ENCODE measurements at regions not wholly inside any gene's neighbourhood (a gene's known extent, or its start where the extent isn't known, plus 50 kb on each side); places are given as distances from the start of the nearest gene placed in this dataset.

DNA sequence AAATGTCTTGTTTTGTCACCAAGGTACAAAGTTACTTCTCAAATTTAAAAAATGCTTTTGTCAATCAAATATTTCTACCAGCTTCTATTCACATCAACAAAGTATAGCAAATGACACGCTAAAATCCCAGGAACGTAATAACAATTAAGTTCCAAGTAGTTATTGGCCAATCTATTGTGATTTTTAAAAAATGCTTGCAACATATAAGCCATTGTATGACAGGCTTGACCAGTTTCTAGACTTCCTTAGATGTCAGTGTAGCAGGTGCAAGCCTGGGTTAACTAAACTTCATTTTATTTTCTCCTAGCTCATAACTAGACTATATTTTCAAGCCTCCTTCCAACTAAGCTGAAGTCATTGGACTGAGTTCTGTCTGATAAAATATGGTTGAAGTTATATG lies 494.5 kb upstream of the PKN2 start:
- TF ChIP-seq, protein P1, sequence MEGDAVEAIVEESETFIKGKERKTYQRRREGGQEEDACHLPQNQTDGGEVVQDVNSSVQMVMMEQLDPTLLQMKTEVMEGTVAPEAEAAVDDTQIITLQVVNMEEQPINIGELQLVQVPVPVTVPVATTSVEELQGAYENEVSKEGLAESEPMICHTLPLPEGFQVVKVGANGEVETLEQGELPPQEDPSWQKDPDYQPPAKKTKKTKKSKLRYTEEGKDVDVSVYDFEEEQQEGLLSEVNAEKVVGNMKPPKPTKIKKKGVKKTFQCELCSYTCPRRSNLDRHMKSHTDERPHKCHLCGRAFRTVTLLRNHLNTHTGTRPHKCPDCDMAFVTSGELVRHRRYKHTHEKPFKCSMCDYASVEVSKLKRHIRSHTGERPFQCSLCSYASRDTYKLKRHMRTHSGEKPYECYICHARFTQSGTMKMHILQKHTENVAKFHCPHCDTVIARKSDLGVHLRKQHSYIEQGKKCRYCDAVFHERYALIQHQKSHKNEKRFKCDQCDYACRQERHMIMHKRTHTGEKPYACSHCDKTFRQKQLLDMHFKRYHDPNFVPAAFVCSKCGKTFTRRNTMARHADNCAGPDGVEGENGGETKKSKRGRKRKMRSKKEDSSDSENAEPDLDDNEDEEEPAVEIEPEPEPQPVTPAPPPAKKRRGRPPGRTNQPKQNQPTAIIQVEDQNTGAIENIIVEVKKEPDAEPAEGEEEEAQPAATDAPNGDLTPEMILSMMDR (IDR thresholded peaks at IDR 0.05; ENCODE audit: insufficient read depth, low read depth, low read length), result no peak
- H3K4me3 ChIP-seq (ENCODE audit: low read depth, low read length), result no peak overlapping the region
- DNase-seq (ENCODE audit: low read depth), result no peak

DNA sequence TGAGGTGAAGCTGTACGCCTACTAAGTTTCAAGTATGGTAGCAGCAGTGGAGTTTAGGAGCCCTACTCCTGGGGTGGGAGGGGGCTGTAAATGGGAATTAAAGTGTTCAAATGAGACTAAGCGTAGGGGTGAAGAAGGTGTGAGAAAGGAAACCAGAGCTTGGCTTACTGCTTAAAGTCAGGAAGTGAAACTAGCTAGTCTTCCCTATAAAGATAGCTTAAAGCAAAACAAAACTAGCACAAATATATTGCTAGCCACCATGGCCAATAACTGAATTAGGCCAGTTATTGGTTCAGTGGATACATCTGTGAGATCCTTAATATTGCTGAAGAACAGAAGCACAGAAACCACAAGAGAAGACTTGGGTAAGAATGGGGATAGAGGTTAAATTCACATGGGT lies 492.2 kb upstream of the PKN2 start:
- no peak overlapping the region for H3K4me3 ChIP-seq (ENCODE audit: low read depth, low read length)
- no peak for DNase-seq (ENCODE audit: low read depth)
- TF ChIP-seq, protein P1 (IDR thresholded peaks at IDR 0.05; ENCODE audit: insufficient read depth, low read depth, low read length), result no peak

DNA sequence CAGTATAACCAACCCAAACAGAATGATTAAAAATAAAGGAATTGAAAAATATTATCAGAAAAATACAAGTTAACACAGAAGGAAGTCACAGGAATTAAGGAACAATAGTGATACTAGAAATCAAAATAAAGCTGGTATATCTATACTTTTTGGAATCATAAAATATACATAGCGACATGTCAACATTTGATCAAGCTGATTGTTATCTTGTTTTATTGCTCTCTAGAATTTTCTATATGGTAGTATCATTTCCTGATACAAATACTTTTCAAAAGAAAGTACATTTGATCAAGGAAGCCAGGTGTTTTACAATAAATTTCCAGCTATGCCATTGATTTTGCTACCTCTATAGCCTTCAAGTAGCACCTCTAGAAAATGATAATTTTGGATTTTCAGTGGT lies 489.5 kb upstream of the PKN2 start:
- H3K4me3 ChIP-seq (ENCODE audit: low read depth, low read length), result no peak overlapping the region
- TF ChIP-seq, protein P1 (IDR thresholded peaks at IDR 0.05; ENCODE audit: insufficient read depth, low read depth, low read length), result no peak
- no peak for DNase-seq (ENCODE audit: low read depth)

DNA sequence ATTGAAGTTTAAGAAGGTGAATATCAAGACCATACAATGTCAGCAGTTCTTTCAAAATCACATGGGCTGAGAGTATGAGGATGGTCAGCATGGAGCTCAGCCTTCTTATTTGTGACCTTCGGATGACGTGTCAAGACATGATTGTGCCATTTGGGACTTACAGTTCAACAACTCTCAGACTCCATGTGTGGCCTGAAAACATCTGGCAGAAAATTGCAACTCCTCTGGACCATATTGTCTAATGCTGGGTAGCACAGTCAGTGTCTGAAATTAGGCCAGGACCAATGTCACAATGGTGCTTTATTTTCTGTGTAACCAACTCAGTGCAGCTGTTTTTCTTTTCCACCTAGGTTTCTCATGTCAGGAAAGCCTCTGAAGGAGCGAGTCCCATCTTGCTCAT lies 483.5 kb upstream of the PKN2 start:
- TF ChIP-seq, protein P1 (IDR thresholded peaks at IDR 0.05; ENCODE audit: insufficient read depth, low read depth, low read length), result no peak
- DNase-seq (ENCODE audit: low read depth), result no peak
- H3K4me3 ChIP-seq (ENCODE audit: low read depth, low read length), result no peak overlapping the region

DNA sequence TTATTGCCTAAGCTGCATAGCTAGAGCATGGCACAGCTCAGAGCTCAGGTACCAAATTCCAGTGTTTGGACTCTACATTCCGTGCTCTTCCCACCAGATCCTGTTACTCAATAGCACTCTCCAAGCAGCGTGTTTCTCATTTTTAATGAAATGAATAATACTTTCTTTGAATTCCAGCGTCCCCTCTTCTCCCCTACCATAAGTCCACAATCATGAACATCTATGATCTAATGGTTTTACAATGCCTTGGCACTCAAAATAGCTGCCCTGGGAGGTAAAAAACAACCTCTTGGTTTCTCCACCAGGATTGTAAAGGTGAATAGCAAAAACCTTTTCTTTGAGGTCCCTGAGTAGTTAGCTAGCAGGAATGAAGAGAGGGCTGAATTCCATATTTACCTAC lies 480.0 kb upstream of the PKN2 start:
- DNase-seq (ENCODE audit: low read depth), result no peak
- no peak overlapping the region for H3K4me3 ChIP-seq (ENCODE audit: low read depth, low read length)
- TF ChIP-seq, protein P1 (IDR thresholded peaks at IDR 0.05; ENCODE audit: insufficient read depth, low read depth, low read length), result no peak

DNA sequence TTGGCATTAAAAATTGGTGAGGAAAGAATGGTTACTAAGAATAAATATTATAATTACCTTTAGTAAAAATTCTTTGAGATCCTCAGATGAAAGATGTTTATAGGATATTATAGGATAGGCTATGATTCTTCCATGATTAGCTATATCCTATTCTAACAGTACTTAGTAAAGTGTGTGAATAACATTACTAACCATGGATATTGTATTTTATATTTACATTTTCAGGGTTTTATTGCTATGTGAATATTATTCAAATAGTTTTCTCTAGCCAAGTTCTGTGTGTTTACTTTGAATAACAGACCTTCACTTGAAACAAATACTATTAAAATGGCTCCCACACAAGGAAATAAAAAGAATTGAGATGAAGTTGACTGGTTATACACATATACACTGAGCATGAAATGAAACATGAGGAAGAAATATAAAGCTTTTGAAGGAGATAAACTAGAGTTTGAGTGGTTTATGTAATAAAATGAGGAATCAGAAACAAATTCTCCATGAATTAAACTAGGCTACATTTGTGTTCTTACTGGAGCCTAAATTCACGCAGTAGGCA lies 479.4 kb upstream of the PKN2 start:
- DNase-seq (ENCODE audit: low read depth), result no peak
- TF ChIP-seq, protein P1 (IDR thresholded peaks at IDR 0.05; ENCODE audit: insufficient read depth, low read depth, low read length), result no peak
- H3K4me3 ChIP-seq (ENCODE audit: low read depth, low read length), result no peak overlapping the region

DNA sequence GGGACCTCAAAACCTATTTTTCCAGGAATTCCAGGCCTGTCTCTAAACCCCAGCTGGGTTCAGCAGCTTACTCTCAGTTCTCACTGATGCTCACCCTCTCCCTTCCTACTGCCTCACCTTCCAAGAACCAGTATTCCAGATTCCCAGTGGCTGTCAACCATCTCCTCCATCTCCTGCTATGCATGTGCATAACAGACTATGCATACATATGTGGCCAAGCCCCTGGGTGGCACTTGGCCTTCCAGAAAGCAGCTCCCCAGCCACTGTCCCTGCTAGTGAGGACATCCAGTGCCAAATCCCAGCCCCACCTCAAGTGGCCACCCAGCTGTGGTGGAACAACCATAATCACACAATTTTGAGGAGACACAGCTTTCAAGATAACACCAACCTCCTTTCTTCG lies 475.7 kb upstream of the PKN2 start:
- TF ChIP-seq, protein P1 (IDR thresholded peaks at IDR 0.05; ENCODE audit: insufficient read depth, low read depth, low read length), result no peak

More for the DNA sequence above, 475.7 kb upstream of the PKN2 start:
- H3K4me3 ChIP-seq (ENCODE audit: low read depth, low read length), result no peak overlapping the region
- no peak for DNase-seq (ENCODE audit: low read depth)
